Fibroblast of pulmonary artery (primary cell): ENCODE measurements at regions not wholly inside any gene's neighbourhood (a gene's known extent, or its start where the extent isn't known, plus 50 kb on each side); places are given as distances from the start of the nearest gene placed in this dataset.
"Not testable (repeated sequence)": the region's sequence is repeated elsewhere in the genome, so short reads cannot be mapped to it uniquely, and the experiment has no call there.

Source experiments
- DNase-seq: peaks from one replicate; pipeline ENCODE4 v3.0.0-alpha.2; 2010; ENCODE audit warnings: low read depth
- H3K4me3 ChIP-seq: replicated peaks from 2 replicates; pipeline ENCODE4 v1.5.1; 2011; ENCODE audit warnings: low read depth, mild to moderate bottlenecking, control low read depth, low read length, moderate library complexity
- TF ChIP-seq, protein P1 (sequence below): IDR thresholded peaks from 2 replicates; pipeline ENCODE4 v1.5.1; 2011; ENCODE audit warnings: mild to moderate bottlenecking, control low read depth, low read length, inconsistent platforms; ENCODE audit errors: missing control alignments

DNA sequence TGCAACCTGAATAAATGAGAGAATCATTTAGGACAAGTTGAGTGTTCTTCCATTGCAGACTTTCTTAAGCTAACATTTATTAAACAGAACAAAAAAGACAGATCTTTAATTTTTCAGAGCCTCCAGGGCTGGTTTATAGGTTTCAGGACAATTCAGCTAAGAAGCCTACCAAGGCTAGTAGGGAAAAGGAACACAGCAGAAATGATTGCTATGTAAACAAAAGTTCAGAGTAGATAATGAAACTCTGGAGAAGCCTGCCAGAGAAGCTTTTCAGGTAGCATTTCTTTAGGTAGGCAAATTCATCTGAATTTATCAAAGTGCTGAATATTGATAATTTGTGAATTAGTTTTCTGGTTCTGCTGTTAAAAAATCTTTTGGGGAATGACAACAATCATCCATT lies 264.2 kb downstream of the DEPDC1B start:
- H3K4me3 ChIP-seq, result no peak overlapping the region
- no peak for DNase-seq
- TF ChIP-seq, protein P1, sequence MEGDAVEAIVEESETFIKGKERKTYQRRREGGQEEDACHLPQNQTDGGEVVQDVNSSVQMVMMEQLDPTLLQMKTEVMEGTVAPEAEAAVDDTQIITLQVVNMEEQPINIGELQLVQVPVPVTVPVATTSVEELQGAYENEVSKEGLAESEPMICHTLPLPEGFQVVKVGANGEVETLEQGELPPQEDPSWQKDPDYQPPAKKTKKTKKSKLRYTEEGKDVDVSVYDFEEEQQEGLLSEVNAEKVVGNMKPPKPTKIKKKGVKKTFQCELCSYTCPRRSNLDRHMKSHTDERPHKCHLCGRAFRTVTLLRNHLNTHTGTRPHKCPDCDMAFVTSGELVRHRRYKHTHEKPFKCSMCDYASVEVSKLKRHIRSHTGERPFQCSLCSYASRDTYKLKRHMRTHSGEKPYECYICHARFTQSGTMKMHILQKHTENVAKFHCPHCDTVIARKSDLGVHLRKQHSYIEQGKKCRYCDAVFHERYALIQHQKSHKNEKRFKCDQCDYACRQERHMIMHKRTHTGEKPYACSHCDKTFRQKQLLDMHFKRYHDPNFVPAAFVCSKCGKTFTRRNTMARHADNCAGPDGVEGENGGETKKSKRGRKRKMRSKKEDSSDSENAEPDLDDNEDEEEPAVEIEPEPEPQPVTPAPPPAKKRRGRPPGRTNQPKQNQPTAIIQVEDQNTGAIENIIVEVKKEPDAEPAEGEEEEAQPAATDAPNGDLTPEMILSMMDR, result no peak

GRCh38 chr5:60426189-60426588 lies 273.8 kb downstream of the DEPDC1B start:
- H3K4me3 ChIP-seq, DNase-seq: not testable (repeated sequence)

- H3K4me3 ChIP-seq, DNase-seq: not testable (repeated sequence)
Measured at GRCh38 chr5:60420773-60421172, 279.2 kb downstream of the DEPDC1B start.

DNA sequence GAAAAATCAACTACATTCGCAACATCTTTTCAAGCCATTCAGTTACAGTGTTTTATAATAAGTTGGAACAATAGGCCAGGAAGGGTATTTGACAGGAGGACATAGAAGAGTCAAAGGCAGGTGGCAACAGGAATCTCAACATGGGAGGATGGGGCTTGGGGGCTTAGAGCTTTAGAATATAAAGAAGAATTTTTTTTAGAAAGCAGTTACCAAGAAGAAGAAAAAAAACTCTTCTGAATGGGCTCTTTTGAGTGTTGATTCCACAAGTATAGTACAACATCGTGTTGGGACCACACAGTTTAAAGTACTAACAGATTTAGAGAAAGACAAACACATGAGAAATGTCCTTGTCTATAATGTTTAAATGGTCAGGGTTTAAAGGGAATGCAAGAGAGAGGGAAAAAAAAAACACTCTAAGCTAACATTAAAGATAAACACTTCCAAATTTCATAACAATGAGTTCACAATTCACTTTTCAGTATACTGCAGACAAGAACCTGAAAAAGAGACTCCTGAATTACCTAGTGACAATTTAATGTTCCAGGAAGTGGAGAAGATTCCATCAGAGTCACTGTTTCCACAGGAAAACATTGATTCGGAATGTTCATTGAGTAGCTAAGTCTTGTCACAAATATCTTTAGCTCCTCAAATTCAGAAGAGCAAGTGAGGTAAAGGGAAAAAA lies 282.3 kb downstream of the DEPDC1B start:
- TF ChIP-seq, protein P1, result no peak
- DNase-seq, result no peak
- no peak overlapping the region for H3K4me3 ChIP-seq

DNA sequence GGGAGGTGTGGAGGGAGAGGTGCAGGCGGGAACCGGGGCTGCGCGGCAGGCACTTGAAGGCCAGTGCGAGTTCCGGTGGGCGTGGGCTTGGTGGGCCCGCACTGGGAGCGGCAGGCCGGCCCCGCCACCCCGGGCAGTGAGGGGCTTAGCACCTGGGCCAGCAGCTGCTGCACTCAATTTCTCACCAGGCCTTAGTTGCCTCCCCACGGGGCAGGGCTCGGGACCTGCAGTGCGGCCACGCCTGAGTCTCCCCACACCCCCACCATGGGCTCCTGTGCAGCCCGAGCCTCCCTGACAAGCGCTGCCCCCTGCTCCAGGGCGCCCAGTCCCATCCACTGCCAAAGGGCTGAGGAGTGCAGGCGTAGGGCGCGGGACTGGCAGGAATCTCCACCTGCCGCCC lies 284.5 kb downstream of the DEPDC1B start:
- TF ChIP-seq, protein P1, result no peak
- H3K4me3 ChIP-seq, result no peak overlapping the region
- no peak for DNase-seq

DNA sequence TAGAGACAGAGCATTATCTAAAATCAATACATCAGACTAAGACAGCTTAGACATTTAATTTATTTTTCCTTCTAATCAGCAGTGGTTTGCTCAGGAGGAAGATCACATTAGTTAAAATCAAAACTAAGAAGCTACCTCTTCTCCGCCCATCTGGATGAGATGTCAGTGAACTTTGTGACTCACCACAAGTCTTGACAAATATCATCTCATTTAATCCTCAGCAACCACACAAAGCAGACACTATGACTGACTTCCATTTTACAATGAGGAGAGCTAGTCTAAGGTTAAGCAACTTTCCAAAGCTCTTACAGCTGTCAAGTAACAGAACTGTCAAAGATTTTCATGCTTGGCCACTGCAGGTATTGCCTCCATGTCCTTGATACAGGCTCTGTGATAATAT lies 289.5 kb downstream of the DEPDC1B start:
- no peak overlapping the region for H3K4me3 ChIP-seq
- TF ChIP-seq, protein P1, result no peak
- DNase-seq, result no peak

DNA sequence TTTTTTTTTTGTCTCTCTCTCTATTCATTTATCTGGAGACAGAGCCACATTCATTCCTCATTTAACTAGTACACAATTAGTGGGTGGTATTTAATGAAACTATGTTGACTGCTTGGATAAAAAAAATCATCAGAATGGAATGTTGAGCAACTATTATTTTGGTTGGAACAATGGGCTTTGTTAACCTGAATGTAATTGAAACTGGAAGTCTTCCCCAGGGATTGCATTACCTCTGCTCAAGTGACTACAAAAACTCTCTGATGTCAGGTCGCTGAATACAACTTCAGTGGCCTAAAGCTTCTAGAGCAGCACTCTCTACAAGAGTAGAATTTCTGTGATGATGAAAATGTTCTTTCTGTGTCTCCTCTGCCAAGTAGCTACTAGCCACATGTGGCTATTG lies 295.8 kb downstream of the DEPDC1B start:
- TF ChIP-seq, protein P1, result no peak
- DNase-seq, result peak; percentile 3

DNA sequence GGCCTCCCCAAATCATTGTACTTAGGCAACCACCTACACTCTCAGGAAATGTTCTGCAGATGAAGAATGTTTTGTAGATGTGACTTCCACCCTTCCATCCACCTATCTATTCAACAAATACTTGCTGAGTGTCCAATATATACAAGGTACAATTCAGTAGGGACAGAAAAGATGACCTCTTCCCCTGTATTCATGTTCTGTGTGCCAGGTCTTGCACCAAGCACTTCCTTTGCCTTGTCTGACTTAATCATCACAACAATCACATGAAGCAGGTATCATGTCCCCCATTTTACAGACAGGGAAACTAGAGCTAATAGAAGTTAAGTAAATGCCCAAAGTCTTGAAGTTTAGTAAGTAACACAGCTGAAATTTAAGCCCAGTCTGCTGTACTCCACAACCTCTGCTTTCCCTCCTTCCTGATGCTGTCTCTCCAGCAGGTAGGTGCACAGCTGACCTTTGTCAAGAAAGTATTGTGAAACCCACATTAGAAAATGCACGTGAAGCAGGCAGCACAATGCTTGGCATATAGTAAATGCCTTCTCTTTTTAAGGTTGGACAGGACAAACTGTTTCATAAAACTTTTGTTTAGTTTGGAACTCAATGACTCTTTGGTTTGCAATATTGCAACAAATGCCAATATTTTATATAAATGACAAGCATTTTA lies 296.5 kb downstream of the DEPDC1B start:
- DNase-seq, result no peak
- no peak overlapping the region for H3K4me3 ChIP-seq
- TF ChIP-seq, protein P1, result no peak

More for the DNA sequence above, 295.8 kb downstream of the DEPDC1B start:
- H3K4me3 ChIP-seq, result no peak overlapping the region
